ENCODE measurements at regions not wholly inside any gene's neighbourhood (a gene's known extent, or its start where the extent isn't known, plus 50 kb on each side); places are given as distances from the start of the nearest gene placed in this dataset.

DNA sequence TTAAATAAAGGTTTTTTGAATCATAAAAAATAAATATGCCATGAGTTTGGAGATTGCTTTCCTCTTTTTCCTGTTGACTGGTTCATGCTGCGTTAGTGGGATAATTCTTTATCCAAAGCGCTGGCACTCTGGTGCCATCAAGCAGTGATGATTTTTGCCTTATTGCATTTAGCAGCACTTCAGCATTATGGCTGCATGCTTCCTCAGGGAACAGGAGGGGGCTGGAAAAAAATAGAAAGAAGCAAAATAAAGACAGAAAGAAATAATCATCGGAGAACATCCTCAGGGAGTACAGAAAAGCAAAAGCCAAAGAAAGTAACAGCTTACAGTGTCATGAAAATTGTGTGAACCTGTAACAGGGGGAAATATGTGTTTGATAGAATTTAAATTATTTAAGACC, 1408.2 kb upstream of the PIK3C3 start:
- TF ChIP-seq, protein P1, sequence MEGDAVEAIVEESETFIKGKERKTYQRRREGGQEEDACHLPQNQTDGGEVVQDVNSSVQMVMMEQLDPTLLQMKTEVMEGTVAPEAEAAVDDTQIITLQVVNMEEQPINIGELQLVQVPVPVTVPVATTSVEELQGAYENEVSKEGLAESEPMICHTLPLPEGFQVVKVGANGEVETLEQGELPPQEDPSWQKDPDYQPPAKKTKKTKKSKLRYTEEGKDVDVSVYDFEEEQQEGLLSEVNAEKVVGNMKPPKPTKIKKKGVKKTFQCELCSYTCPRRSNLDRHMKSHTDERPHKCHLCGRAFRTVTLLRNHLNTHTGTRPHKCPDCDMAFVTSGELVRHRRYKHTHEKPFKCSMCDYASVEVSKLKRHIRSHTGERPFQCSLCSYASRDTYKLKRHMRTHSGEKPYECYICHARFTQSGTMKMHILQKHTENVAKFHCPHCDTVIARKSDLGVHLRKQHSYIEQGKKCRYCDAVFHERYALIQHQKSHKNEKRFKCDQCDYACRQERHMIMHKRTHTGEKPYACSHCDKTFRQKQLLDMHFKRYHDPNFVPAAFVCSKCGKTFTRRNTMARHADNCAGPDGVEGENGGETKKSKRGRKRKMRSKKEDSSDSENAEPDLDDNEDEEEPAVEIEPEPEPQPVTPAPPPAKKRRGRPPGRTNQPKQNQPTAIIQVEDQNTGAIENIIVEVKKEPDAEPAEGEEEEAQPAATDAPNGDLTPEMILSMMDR (IDR thresholded peaks at IDR 0.05), result no peak
- TF ChIP-seq POLR2A (IDR thresholded peaks at IDR 0.05), result no peak
